ENCODE measurements at regions not wholly inside any gene's neighbourhood (a gene's known extent, or its start where the extent isn't known, plus 50 kb on each side); places are given as distances from the start of the nearest gene placed in this dataset.

- no peak for DNase-seq
These were observed 162.8 kb upstream of the CDYL start for GRCh38 chr6:4613381-4613780.

GRCh38 chr6:4612636-4613171 is 163.5 kb upstream of the CDYL start:
- no peak for DNase-seq

DNA sequence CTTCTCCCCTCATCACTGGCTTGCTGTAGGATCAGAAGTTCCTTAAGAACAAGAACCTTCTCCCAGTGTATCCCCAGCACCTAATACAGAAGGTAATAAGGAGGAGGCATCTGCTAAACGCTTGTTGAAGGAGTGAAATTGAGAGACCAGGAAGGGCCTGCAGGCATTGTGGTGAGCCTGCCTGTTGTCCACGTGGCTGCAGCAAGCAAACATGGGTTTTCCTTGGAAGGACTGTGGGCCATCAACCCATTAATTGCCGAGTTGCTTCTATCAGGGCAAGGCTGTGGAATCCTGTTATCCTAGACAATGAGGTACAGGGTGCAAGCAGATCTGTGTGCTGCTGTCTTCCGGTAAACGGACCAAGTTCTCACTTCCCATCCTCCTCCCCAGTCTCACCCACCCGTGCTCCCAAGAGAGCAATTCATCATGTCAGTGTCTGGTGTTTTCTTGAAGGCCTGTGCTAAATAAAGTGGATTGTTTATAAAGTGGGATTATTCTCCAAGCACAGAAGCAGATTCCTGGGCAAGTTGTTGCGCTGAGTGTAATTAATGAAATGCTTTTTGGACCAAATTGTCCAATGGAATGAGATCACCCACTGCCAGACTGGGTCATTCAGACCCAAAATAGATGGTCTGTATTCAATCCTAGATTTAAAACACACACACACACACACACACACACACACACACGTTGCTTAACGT is 164.6 kb upstream of the CDYL start:
- no peak for DNase-seq

DNA sequence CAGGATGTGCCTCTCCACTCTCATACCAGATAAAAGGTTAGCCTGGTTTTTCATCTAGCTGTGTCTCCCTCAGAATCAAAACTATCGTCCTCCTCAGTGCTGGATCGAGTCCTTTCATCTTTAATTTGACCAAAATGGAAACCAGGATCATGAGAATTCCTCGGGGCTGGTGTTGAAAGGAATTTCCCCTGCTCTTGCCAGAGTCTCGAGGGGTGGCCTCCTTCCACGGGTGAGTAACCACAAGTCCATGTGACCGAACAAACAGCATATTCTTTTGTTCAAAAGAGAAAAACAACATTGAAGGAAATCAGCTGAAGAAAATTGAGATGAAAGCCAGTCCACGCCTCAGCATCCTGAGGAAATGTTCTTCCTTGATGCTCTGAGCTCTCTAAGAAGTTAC is 165.9 kb upstream of the CDYL start:
- no peak for DNase-seq

GRCh38 chr6:4608361-4609115 is 167.7 kb upstream of the CDYL start:
- DNase-seq = peak; percentile 81

DNA sequence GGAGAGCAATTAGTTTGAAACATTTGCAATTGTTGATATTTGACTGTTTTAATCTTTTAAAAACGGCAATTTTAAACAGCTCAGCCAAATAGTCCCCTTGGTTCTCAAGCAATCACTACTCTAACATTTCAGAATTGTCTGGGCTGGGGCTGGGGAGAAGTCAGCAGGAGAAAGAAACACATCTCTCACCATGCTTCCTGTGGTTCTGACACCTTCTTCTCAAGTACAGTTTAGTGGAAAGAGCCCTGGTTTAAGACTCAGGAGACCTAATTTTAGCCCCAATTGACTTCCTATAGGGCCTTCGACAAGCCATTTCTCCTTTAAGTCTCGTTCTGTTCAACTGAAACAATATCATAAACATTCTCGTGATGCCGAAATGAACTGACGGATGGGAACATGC is 168.4 kb upstream of the CDYL start:
- DNase-seq = no peak

- DNase-seq = peak; percentile 75
These were observed 169.1 kb upstream of the CDYL start for GRCh38 chr6:4606821-4607704.

DNA sequence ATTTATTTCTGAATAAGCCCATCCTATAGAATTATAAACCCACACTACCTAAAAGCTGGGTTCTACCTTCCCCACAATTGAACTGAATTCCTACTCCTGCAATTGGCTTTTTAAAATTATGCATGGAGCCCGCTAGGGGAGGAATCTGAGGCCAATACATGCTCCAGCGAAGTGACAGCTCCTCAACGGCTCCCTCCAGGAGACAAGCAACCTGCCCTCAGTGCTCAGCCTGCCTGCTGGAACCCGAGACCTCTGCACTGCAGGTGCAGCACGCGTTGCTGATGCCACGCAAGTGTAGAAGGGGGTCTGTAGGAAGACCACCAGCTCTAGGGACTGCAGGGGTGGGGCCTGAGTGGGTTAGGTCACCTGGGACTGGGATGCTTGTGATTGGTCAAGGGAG is 170.2 kb upstream of the CDYL start:
- no peak for DNase-seq

GRCh38 chr6:4603856-4604369 is 172.3 kb upstream of the CDYL start:
- no peak for DNase-seq

DNA sequence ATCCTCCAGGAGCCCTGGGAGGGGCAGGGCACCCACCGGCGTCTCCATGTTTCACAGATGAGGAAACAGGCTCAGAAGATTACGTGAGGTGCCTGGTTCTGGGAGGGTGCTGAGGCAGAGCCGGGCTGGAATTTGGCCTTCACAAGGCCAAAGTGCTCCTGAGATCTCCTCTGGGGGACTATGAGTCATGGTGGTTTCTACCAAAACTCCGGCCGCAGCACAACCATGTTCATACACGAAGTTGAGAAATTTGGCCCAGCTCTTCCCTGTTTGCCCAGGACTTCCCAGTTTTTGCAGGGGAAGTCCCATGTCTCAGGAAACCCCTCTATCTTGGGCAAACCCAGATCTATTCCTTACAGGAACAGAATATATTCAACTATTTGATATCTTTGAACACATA is 172.9 kb upstream of the CDYL start:
- no peak for DNase-seq

- DNase-seq = no peak
These were observed 176.3 kb upstream of the CDYL start for GRCh38 chr6:4599924-4600323.

- DNase-seq = no peak
These were observed 177.7 kb upstream of the CDYL start for GRCh38 chr6:4598384-4598995.

GRCh38 chr6:4593951-4594350 is 182.3 kb upstream of the CDYL start:
- no peak for DNase-seq

GRCh38 chr6:4592026-4592425 is 184.2 kb upstream of the CDYL start:
- DNase-seq = no peak

DNA sequence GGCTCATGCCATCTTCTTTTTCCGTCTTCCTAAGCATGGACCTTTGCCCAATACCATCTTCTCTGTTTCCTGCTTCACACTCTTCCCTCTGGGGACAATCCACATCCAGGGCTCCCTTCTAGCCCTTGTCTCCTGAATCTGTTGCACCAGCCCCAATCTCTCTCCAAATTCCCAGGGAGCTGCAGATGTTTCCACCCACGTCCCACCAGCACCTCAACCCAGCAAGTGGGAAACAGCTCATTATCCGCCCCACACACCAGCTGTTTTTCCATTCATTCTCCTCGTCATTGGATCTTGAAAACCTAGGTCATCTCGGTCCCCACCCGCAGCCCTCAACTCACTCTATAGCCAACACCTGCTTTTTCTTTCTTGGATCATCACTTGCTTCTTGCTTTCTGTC is 185.0 kb upstream of the CDYL start:
- no peak for DNase-seq

DNA sequence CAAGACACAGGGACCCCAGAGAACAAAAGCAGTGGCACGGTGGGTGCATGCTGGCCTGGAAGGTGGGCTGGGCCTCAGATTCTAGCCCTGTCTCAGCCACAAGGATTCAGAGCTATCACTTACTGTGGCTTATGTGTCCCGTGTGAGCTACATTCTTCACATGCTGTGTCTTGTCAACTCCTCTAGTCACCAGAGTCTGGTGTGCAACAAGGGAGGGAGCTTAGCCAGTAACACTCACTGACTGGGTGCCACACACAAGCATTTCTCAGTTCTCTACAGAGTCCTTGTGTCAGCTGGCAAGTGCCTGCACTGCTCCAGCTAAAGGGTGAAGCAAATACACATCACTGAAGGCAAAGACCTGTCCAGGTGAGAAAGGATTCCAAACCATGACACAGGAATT is 186.9 kb upstream of the CDYL start:
- DNase-seq = no peak

- DNase-seq = no peak
These were observed 187.6 kb upstream of the CDYL start for GRCh38 chr6:4588581-4588980.

- DNase-seq = no peak
These were observed 188.0 kb upstream of the CDYL start for GRCh38 chr6:4588163-4588562.

DNA sequence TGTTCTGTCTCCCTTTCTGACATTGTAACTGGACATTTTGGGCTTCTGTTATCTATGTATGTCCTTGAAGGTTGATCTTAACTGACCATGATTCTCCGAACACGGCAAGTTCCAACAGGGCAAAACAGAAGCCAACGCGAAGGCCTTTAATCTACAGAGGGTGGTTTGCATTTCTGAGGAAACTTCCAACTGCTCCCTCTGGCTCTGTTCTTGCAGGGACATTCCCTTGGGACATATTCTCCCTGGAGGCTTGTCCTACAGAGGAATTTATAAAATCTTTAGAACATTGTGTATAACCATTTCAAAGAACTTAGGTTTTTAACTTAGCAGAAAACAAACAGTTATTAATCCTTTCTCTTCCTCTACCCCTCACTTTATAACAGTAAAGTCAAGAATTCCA is 189.0 kb upstream of the CDYL start:
- no peak for DNase-seq

DNA sequence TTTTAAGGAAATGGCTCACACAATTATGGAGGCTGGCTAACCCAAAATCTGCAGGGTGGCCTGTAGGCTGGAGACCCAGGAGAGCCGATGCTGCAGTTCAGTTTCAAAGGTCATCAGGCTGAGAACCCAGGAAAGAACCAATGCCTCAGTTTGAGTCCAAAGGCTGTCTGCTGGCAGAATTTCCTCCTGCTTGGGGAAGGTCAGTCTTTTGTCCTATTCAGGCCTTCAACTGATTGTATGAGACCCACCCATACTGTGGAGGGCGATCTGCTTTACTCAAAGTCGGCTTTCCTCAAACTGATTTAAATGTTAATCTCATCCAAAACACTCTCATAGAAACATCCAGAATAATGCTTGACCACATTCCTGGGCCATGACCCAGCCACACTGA is 189.7 kb upstream of the CDYL start:
- DNase-seq = no peak

- no peak for DNase-seq
These were observed 190.3 kb upstream of the CDYL start for GRCh38 chr6:4585682-4586468.

- DNase-seq = no peak
These were observed 191.4 kb upstream of the CDYL start for GRCh38 chr6:4584801-4585200.

Data from femur (tissue), 1 donor.